Posterior vena cava (tissue), 2 donors: ENCODE measurements at regions not wholly inside any gene's neighbourhood (a gene's known extent, or its start where the extent isn't known, plus 50 kb on each side); places are given as distances from the start of the nearest gene placed in this dataset.

Experiments
- DNase-seq: peaks from one replicate; pipeline ENCODE4 v3.0.0-alpha.2; 2020; ENCODE audit warnings: low spot score
- intact Hi-C, 2 donors: fragments of 100-400 bp; cut with DNase I; formaldehyde crosslinking; loops; one replicate each; pipeline versions ENCODE4 v1.14.1 to v1.14.2; 2022 to 2023
- donor health status: DM: yes; HTN: yes; CAD: no.
- donor health status: DM: yes; HTN: yes; CAD: no.

DNA sequence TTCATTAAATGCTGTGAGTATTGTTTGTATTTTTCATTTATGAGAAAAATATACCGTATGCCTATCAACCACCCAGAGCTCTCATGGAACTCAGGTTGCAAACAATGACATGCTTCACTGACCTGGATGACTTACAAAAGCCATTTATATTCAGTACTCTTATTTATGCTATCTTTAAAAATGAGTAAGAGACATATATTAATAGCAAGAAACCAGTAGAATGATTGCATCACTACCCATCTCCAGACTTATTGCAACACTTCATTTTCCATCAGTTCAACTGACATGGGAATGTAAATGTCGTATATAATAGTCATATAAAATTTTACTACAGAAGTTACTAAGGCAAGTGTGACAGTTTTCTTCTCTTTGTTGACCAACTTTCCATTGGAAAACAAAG, 69.1 kb downstream of the OTP start:
- intact Hi-C loops = no loop called here

DNA sequence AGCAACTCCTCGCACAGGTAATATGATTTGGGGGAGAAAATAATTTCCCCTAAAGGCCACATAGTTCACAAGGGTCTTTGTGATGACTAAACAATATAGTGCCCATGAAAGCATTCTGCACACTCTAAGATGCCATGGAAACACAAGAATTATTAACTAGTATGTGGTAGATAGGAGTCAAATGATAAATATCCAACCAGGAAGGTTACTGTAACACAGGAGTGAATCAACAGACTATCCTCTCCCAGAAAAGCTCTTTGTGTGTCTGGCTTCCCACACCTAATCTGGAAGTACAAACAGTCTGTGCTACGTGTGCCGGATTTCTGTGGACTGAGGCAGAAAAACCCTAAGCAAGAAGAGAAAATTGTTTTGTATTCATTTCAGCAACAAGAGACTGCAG, 70.0 kb downstream of the OTP start:
- intact Hi-C loops = no loop called here
- no peak for DNase-seq

More for the DNA sequence above, 69.1 kb downstream of the OTP start:
- no peak for DNase-seq

DNA sequence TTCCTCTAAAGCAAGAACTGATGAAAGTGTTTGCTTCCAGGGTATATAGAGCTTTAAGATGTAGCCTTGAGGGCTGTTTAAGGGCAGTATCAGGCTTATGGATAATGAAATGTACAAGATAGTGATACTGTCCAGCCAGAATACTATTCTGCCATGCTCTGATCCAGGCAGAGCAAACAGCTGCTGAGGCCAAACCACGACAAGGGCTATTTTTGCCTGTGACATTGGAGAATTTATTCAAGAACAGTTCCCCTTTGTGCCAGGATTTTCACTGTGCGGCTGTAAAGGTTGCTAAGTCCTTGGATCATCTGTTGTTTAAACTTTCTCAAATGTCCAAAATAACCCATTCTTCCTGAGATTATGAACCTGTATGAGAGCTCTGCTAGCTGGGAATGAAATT, 70.4 kb downstream of the OTP start:
- DNase-seq = no peak
- intact Hi-C loops = no loop called here

DNA sequence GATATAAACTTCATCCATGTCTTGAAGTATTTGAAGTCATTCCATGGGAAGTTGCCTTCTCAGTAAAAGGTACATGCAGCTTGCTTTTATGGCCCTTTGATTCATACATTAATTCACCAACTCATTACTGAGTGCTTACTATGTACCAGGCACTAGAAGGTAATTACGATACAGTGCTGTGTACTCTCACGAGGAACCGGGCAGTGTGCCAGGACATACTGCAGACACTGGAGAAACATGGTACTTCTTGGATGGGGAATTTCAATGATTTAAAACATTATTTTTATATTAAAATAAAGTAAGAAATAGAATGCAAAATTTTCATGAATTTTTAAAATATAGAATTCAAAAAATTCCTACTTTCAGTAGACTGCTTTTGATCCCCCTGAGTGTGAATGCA, 71.4 kb upstream of the WDR41 start:
- no peak for DNase-seq
- intact Hi-C loops = no loop called here

DNA sequence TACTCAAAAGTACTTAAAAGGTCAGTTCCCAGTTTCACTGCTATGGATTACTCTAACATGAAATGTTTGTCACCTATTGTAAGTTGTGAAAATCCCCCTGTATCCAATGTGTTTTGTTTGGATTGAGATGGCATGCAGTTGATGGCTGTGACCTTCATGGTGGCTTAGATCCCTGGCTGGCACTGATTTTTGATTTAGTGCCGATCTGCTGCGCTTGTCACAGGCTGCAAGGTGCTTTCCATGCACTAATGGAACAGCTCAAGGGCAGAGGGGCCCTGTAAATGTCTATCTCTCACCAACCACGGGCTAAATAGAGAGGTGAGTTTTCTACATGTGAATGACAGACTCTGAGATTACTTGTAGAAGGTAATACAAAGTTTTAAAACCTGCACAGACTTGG, 69.8 kb upstream of the WDR41 start:
- intact Hi-C loops = no loop called here

DNA sequence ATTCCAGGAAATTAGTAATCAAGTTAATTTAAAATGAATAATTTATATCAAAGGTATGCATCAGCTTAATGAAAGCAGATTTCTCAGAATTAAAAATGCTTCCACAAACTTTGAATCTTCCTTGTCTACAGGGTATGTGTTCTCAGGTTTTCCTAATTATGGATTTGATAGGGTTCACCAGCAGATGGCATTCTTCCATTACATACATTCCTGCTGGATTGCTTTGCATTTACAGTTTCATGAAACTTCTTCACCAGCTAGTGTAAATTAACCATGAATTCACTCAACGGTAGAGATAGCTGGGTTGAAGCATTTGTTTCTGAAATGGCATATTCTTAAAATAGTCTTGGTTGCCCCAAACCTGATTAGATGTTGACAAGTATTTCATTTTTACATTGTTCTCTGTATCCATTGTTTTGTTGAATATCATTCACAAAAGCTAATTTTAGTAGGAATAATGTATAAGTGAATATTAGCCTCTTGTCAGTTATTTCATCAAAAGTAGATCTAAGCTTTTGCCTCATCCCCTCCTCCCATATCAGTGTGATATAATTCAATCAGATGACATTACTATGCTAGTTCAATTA, 68.7 kb upstream of the WDR41 start:
- DNase-seq = no peak
- intact Hi-C loops = no loop called here

More for the DNA sequence above, 69.8 kb upstream of the WDR41 start:
- no peak for DNase-seq

DNA sequence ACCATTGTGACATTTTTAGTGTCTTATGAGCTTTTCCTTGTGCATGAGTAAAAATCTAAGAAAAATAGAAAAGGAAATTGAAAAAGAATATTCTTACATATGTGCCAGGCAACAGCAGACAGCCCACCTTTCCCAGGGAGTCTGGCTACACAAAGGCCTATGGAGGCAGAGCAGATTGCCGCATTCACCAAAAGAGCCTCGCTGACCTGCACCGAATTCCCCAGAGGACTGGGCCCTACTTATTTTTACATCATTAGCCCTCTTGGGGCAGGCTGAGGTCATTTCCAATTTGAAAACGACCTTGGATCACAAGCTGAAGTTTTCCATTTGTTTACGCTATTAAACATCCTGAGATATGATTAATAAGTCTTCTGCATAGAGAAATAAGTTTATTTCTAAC, 66.2 kb upstream of the WDR41 start:
- intact Hi-C loops = no loop called here
- DNase-seq = no peak

DNA sequence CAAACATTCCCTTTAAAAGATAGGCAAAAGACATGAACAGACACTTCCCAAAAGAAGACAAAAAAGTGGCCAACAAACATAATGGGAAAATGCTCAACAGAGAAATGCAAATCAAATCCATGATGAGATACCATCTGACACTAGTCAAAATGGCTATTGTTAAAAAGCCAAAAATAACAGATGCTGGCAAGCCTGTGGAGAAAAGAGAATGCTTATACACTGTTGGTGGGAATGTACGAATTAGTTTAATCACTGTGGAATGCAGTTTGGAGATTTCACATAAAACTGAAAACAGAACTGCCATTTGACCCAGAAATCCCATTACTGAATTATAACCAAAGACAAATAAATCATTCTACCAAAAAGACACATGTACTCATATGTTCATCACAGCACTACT, 58.3 kb upstream of the WDR41 start:
- intact Hi-C loops = no loop called here
- no peak for DNase-seq

DNA sequence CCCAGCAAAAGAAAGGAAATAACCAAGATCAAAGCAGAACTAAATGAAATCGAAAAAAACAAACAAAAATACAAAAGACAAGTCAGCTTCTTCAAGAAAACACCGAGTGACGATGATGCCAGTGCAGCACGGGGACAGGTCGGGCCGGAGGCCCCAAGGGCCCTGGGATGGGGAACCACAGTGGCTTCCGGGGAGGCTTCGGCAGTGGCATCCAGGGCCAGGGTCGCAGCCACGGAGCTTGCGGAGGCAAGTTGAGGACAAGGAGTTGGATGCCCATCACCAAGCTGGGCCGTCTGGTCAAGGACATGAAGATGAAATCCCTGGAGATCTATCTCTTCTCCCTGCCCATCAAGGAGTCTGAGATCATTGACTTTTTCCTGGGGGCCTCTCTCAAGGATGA, 53.2 kb upstream of the WDR41 start:
- peak; percentile 75 for DNase-seq
- intact Hi-C loops = no loop called here
